Head of caudate nucleus (tissue), 42 donors: ENCODE measurements at regions not wholly inside any gene's neighbourhood (a gene's known extent, or its start where the extent isn't known, plus 50 kb on each side); places are given as distances from the start of the nearest gene placed in this dataset.
"Not testable (repeated sequence)": the region's sequence is repeated elsewhere in the genome, so short reads cannot be mapped to it uniquely, and the experiment has no call there.

Source experiments
- DNase-seq, 42 donors: peaks; one replicate each; pipeline versions ENCODE4 v3.0.0 to v3.0.0-alpha.2; 2020 to 2021; ENCODE audit warnings: mixed read lengths in 7 of 42
- intact Hi-C: fragments of 100-400 bp; cut with DNase I; formaldehyde crosslinking; loops from one replicate; pipeline ENCODE4 v1.15.0; 2022

DNA sequence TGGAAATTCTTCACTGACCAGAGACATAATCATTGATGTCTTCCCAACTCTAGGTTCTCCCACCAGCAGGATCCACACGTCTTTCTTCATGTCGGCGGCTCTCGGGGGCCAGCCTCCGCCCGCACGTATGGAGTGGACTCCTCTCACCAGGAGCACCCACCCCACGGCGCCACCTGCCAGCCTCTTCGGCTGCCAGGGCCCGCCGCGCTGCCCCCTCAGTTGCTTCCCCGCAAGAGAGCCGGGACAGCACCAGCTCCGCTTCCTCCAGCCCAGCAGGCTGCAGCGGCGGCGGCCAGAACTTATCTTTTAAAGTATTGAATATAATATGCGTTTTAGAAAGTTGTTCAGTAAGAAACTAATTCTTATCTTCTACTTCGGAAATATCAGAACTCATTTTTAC, 273.5 kb downstream of the LIPI start:
- peak in 1 of 42 donors; percentile 12 for DNase-seq
- intact Hi-C loops: no loop called here

GRCh38 chr21:13936033-13936937, 274.5 kb downstream of the LIPI start:
- DNase-seq, intact Hi-C loops: not testable (repeated sequence)

- intact Hi-C loops, DNase-seq: not testable (repeated sequence)
Observed at GRCh38 chr21:13935396-13936032, 275.2 kb downstream of the LIPI start.

DNA sequence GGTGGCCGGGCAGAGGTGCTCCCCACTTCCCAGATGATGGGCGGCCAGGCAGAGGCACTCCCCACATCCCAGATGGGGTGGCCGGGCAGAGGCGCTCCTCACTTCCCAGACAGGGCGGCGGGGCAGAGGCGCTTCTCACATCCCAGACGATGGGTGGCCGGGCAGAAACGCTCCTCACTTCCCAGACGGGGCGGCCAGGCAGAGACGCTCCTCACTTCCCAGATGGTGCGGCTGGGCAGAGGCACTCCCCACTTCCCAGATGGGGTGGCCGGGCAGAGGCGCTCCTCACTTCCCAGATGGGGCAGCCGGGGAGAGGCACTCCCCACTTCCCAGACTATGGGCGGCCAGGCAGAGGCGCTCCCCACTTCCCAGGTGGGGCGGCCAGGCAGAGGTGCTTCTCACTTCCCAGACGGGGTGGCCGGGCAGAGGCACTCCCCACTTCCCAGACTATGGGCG, 275.8 kb downstream of the LIPI start:
- DNase-seq, intact Hi-C loops: not testable (repeated sequence)

DNA sequence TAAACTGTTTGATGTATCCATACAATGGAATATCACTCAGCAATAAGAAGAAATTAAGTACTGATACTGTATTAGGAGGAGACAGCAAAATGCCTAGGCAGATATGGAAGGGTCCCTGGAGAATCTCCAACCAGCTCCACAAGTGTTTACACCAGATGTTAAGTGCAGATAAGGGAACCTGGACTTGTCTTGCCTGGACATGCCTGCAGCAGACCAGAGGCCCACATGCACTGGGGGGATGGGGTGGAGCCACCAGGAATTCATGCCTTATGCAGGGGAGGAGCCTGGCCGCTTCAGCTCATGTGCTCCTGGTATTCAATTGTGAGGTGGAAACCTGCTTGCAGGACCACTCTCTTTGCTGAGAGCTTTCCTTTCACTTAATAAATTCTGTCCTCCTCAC, 287.6 kb downstream of the LIPI start:
- DNase-seq, intact Hi-C loops: not testable (repeated sequence)

DNA sequence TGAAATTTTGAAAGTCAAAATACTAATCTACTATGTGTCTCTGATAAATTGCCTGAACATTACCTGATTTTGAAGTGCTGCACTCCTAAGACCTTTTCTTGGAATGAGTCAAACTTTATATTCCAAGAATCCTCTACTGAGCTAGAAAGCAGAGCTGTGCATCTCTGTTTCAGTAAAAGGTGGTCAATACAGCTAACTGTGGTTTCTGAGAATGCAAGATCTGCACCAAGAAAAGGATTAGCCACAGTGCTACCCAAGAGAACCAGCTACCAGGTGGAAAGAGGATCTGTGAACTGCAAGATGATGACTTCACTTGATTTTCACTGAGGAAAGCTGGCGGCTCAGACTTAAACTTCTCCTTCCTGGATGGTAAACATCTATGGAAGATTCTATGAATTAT, 289.3 kb downstream of the LIPI start:
- intact Hi-C loops, DNase-seq: not testable (repeated sequence)

- intact Hi-C loops, DNase-seq: not testable (repeated sequence)
Observed at GRCh38 chr21:13907385-13907784, 297.8 kb downstream of the POTED start.

DNA sequence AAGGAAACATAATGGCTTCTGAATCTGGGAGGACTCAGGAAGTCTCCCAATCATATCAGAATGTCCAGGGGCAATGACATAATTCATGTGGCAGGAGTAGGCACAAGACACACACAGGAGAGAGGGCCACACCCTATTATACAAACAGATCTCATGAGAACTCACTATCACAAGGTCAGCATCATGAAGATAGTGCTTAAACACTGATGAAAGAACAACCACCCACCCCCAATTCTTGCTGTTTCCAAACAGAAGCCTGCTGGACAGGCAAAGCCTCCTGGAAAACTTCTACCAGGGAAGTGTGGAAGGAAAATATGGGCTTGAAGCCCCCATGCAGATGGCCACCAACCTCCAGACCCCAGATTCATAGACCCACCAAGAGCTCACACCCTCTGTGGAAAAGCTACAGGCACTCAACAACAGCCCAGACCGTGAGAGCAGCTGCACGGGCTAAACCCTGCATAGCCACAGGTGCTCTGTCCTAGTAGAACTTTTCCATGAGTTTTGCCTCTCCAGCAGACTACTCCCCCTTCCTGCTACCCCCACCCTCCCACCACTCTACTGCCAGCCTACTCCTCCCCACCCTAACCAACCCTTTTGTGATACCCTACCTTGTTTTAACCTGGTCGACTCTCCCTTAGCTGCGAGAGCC, 287.1 kb downstream of the POTED start:
- intact Hi-C loops, DNase-seq: not testable (repeated sequence)

GRCh38 chr21:13893617-13894016, 284.0 kb downstream of the POTED start:
- intact Hi-C loops: not testable (repeated sequence)
- DNase-seq: peak in 9 of 42 donors; percentile 14 to 63 (median 31)

- intact Hi-C loops, DNase-seq: not testable (repeated sequence)
Observed at GRCh38 chr21:13893025-13893424, 283.4 kb downstream of the POTED start.

GRCh38 chr21:13892146-13892751, 282.7 kb downstream of the POTED start:
- DNase-seq, intact Hi-C loops: not testable (repeated sequence)

- DNase-seq, intact Hi-C loops: not testable (repeated sequence)
Observed at GRCh38 chr21:13889176-13889575, 279.6 kb downstream of the POTED start.

DNA sequence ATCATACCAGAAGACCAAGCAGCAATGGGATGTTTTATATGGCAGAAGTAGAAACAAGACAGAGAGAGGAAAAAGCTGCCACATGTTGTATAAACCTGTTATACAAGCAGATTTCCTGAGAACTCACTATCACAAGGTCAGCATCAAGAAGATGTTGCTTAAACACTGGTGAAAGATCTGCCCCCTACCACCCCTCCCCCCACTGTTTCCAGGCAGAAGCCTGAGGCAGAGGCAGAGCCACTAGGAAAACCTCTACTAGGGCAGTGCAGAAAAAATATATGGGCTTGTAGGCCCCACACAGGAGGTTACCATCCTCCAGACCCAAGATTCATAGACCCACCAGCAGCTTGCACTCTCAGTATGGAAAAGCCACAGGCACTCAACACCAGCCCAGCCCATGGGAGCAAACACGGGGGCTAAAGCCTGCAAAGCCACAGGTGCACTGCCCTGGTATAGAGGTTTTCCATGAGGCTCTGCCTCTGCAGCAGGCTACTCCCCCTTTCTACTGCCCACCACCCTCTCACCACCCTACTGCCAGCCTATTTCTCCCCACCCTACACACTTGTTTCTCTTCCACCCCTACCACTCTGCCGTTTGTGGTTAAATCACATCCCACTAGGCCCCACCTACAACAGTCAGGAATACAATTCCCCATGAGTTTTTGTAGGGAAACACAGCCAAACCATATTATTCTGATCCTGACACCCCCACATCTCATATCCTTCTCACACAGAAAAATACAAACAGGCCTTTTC, 274.2 kb downstream of the POTED start:
- intact Hi-C loops, DNase-seq: not testable (repeated sequence)

DNA sequence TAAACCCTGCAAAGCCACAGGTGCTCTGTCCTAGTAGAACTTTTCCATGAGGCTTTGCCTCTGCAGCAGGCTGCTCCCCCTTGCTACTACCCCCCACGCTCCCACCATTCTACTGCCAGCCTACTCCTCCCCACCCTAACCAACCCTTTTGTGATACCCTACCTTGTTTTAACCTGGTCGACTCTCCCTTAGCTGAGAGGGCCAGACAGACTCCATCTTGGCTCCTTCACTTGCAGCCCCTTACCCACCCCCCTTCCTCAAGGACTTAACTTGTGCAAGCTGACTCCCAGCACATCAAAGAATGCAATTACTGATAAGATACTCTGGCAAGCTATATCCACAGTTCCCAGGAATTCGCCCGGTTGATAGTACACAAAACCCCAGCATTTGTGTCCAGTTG, 267.9 kb downstream of the POTED start:
- intact Hi-C loops: not testable (repeated sequence)

DNA sequence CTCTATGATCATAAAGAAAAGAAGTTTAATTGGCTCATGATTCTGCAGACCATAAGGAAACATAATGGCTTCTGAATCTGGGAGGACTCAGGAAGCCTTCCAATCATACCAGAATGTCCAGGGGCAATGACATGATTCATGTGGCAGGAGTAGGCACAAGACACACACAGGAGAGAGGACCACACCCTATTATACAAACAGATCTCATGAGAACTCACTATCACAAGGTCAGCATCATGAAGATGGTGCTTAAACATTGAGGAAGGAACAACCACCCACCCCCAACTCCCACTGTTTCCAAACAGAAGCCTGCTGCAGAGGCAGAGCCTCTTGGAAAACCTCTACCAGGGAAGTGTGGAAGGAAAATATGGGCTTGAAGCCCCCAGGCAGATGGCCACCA, 267.4 kb downstream of the POTED start:
- intact Hi-C loops, DNase-seq: not testable (repeated sequence)

More for the DNA sequence above, 267.9 kb downstream of the POTED start:
- DNase-seq: not testable (repeated sequence)

DNA sequence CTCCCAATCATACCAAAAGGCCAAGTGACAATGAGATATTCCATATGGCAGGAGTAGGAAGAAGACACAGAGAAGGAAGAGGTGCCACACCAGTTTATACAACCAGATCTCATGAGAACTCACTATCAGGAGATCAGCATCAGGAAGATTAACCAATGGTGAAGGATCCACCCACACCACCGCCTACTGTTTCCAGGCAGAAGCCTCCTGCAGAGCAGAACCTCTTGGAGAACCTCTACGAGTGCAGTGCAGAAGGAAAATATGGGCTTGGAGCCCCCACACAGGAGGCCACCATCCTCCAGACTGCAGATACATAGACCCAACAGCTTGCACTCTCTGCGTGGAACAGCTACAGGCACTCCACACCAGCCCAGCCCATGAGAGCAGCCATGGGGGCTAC, 264.4 kb downstream of the POTED start:
- intact Hi-C loops: not testable (repeated sequence)
- peak in 12 of 42 donors; percentile 18 to 78 (median 36) for DNase-seq

DNA sequence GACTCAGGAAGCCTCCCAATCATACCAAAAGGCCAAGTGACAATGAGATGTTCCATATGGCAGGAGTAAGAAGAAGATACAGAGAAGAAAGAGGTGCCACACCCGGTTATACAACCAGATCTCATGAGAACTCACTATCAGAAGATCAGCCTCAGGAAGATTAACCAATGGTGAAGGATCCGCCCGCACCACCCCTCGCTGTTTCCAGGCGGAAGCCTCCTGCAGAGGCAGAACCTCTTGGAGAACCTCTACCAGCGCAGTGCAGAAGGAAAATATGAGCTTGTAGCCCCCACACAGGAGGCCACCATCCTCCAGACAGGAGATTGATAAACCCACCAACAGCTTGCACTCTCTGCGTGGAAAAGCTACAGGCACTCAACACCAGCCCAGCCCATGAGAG, 245.1 kb downstream of the POTED start:
- DNase-seq: peak in 9 of 42 donors; percentile 19 to 65 (median 35)
- intact Hi-C loops: no loop called here

DNA sequence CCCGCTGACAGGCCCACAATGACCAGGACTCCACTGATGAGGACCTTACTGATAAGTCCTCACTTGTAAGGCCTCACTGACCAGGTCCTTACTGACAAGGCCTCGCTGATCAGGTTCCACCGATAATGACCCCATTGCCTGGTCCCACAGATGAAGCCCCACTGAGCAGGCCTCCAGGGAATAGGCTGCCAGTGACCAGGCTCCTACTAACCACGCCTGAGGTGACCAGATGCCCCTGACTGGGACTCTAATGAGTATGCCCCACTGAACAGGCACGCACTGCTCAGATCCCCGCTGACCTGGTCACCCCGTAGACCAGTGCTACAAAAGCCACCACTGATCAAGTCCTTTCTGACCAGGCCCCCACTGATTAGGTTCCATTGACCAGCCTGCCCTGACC, 241.2 kb downstream of the POTED start:
- intact Hi-C loops, DNase-seq: not testable (repeated sequence)
